ENCODE measurements at regions not wholly inside any gene's neighbourhood (a gene's known extent, or its start where the extent isn't known, plus 50 kb on each side); places are given as distances from the start of the nearest gene placed in this dataset.

DNA sequence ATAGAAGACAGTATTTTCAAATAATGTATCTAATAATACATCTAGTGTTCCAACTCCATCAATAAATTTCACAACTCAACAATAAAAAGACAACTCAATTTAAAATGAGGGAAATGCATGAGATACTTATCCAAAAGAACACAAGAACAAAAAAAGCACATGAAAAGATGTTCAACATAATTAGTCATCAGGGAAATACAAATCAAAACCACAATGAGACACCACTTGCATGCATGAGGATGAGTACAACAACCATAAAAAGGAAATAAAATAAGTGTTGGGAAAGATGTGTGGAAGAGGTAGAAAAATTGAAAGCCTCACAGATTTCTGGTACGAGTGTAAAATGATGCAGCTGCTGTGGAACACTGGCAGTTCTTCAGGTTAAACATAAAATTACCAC lies 111.6 kb upstream of the PTPRZ1 start:
- no peak for TF ChIP-seq CTCF (optimal IDR thresholded peaks at IDR 0.05 in 1 of 3, IDR thresholded peaks at IDR 0.05 in 1 of 3, conservative IDR thresholded peaks at IDR 0.05 in 1 of 3; ENCODE audit: extremely low read depth in 1 of 3, insufficient read depth in 2 of 3, low read length in 3 of 3)
- no peak for TF ChIP-seq EZH2 (IDR thresholded peaks at IDR 0.05; ENCODE audit: low read length)

All from keratinocyte (primary cell).